GM18861 (cell line): ENCODE measurements at regions not wholly inside any gene's neighbourhood (a gene's known extent, or its start where the extent isn't known, plus 50 kb on each side); places are given as distances from the start of the nearest gene placed in this dataset.
A peak's percentile ranks its signal among the peaks of the same experiment; 100 is the strongest.
"Not testable (repeated sequence)": the region's sequence is repeated elsewhere in the genome, so short reads cannot be mapped to it uniquely, and the experiment has no call there.

ENCODE experiments used
- ATAC-seq: cut with Tn5 transposase; IDR thresholded peaks from one replicate; pipeline ENCODE4 v1.9.1; 2021; ENCODE audit not compliant: unreplicated experiment

DNA sequence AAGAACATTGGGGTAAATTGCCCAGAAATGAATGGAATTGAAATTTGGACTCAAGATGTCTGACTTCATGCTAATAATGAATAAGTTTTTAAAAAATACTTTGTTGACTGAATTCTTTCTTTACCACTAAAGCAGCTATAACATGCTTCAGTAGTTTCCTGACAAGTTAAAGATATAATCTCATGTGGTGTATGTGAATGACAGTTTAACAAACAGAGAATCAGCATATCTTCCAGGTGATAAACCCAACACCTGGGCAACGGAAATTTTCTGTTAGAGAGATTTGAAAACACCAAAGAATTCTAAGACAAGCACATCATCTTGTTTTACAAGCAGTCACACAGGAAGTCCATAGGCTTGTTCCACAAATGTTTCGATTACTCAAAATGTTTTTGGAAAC is 372.6 kb upstream of the VRK2 start:
- no peak for ATAC-seq

DNA sequence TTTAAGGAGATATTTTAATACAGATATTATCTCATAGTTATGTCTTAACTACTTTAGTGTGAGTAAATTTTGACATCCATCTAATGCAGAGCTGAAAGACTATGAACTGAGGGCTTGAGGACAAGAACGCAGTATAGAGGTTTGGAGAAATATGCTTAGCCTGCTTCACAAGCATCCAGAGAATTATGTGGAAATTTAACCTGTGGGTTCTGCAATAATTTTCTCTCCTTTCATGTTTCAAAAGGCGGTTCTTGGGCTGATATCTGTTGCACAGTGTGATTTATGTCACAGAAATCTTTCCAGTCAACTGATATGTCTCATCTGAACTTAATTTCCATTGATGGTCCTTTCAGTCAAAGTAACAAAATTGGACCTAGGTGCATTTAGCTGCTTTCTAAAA is 371.9 kb upstream of the VRK2 start:
- ATAC-seq: no peak

DNA sequence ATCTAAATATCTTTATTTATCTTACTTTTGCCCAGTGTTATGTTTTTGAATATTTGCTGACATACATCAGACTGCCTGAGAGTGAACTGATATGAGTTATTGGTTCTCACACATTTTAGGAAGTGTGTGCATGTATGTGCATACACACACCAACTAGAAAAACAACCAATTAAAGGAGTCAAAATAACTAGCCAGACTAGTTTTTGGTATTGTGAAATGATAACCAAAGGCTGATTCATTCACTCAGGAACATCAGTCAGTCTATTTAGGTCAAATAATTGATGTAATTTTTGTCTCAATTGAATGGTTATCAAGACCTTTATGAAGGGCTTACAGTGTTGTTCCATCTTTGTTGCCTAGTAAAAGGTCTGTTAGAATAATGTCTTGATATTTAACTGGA is 369.3 kb upstream of the VRK2 start:
- ATAC-seq: no peak

DNA sequence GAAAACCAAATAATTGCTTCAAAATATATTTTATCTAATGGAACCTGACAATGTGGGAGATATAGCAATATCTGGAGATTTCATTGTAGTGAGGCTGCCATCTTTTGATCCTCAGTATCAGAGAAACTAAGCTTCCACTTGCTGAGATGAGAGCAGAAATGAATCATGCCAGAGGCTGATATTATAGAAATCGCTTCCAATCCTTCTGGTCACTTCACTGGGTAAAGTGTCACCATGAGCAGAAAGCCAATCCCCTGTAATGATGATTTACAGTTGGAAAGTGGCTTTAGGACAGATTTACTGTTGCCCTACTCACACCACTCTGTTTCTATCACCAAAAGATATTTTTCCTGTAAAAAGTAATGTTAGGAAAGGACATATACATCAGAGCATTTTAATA is 365.0 kb upstream of the VRK2 start:
- no peak for ATAC-seq

DNA sequence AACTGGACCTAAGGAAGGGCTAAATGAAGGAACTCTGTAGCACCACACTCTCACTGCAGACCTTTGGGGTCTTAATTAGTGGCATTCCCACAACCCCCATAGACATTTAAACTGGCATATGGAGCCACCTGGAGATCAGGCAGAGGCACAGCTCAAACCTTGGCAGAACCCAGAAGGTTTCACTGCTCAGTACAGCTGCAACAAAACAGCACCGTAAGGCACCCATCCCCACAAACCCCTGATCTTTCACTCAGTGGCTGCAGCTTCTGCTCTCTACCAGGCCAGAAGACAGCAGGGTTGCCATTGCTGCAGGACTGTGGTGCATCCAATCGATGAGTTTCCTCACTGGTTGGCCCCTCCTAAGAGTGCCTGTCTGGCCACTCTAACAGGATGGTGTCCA is 361.6 kb upstream of the VRK2 start:
- ATAC-seq: no peak

DNA sequence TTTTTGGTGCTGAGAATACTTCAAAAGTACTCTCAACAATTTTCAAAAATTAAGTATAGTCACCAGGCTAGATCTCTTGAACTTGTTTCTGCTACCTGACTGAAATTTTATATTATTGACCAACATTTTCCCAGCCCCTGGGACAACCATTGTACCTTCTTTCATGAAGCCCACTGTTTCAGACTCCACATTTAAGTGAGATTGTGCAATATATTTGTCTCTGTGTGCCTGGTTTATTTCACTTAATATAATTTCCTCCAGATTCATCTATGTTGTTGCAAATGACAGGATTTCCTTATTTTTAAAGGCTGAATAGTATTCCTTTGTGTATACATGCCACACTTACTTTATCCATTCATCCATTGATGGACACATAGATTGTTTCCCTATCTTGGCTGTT is 354.2 kb upstream of the VRK2 start:
- ATAC-seq: no peak

DNA sequence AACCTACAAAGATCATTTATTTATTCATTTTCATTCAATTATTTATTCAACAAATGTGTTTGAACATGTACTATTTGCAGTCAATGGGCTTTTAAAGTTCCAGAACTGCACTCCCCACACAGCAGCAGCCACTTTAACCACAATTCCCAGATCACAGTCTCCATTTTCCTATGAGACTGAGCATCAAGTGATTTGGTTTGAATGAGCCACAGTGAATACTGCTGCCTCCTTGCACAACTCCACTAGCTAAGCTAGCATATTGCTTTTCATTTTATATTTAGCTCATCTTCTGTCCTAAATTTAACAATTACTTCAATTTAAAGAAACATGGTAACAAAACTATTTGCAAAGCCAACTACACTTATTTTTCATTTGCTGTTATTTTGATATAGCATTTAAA is 353.4 kb upstream of the VRK2 start:
- no peak for ATAC-seq

DNA sequence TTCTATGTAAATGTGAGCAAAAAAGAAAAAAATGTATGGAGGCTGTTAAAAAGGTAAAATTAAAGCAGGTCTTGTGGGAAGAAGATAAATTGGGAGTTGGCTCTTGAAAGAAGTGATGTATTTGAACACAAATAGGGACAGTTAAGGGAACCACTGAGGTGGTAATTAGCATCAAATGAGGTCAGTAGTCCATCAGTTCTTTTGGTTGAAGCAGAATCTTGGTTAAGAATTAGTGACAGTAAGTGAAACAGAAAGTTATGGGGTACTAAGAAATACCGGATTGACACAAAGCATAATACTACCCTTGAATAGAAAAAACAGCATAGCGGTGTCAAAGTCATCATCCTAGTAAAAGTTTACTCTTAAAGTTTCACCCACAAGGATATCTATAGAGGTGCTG is 352.6 kb upstream of the VRK2 start:
- peak; percentile 84 for ATAC-seq

DNA sequence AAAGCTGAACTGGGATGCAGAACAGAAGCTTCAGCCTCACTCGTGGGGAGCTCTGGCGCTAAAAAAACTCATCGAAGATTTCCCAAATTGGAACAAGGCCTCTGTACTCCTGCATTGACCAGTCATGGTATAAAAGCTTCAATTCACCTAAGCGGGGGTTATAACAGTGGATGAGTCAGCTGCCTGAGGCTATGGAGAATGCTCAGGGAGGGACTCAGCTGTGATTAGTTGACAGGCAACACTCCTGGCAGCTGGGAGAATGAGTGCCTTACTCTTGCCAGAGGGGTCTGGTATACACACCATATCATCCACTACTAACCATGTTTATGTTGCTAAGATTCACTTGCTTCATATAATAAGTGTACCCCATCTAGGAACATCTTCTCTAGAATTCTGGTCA is 350.6 kb upstream of the VRK2 start:
- ATAC-seq: no peak

DNA sequence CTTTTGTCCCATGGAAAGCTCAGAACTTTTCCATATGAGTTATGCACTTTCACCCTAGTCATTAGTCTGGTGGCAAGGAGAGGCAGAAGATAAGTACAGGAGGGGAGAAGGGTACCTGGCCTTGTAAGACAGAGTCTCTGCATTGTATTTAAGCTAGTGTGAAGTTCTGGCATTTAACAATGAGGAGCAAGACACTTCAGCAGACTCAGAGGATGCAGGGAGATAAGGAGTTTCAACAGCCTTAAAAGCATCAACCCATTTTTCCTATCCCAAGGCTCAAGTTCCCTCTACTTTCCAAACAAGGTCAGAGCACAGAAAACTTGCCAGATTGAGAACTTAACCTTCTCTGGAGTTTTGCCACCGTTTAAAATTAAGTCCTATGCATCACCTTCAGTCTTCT is 348.2 kb upstream of the VRK2 start:
- no peak for ATAC-seq

DNA sequence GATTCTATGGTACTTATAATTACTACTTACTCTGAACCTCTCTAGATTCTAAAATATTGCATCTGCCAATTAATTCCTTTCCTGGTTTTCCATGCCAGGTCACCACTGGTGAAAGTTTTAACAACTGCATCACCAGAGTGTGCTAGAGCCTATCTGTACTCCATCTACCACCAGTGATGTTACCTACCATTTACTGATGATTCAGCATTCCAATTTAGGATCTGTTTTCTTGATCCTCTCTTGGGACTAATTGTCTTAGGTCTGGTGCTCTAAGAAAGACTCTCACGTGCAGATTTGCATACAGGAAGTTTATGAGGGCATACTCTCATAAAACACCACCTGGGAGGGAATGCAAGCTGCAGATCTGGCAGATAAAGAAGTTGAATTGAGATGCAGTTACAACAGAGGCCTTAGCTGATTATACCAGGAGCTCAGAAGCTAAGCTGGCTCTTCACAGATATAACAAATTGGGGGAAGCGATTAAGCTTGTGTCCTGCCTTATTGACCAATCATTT is 347.6 kb upstream of the VRK2 start:
- ATAC-seq: no peak

DNA sequence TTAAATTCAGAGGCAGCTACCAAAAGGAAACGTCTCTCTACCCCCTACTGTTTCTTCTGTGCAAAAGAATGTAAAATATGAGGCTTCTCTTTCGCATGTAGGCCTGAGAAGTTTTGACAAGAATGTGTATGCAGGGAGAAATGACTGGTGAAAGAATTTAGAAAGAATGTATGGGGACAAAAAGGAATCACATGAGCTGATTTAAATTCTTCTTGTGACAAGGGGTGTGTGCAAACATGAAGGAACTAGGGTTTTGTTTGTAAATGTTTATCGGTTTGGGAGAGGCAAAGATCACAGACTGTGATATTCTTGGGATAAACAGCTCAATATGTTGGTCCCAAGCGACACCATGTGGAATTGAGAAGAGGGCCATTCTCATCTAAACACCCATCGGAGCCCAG is 345.2 kb upstream of the VRK2 start:
- ATAC-seq: no peak

DNA sequence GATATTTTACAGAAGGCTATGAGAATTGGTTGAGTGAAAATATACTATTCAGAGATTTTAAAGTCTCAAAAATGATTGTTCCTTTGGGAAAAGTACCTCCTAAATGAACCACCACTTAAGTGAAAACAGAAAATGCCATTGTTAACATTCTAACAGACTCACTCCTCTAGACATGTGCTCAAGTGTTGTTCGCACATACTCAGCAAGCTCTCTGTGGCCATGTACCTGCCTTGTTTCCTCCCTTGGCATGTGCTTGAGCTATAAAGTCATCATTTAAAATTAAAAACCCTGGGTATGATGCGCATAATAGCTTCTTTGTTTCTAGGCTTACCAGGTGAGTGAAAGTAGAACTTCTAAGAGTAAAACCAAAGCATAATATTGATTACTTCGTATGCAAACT is 343.2 kb upstream of the VRK2 start:
- no peak for ATAC-seq

DNA sequence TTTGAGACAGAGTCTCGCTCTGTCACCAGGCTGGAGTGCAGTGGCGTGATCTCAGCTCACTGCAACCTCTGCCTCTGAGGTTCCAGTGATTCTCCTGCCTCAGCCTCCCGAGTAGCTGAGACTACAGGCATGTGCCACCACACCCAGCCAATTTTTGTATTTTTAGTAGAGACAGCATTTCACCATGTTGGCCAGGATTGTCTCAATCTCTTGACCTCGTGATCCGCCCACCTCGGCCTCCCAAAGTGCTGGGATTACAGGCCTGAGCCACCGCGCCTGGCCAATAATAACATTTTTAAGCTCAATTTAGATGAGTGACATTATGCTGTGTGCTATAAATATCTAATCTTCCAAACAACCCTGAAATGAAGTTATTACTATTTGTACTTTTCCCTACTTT is 338.8 kb upstream of the VRK2 start:
- ATAC-seq: not testable (repeated sequence)

DNA sequence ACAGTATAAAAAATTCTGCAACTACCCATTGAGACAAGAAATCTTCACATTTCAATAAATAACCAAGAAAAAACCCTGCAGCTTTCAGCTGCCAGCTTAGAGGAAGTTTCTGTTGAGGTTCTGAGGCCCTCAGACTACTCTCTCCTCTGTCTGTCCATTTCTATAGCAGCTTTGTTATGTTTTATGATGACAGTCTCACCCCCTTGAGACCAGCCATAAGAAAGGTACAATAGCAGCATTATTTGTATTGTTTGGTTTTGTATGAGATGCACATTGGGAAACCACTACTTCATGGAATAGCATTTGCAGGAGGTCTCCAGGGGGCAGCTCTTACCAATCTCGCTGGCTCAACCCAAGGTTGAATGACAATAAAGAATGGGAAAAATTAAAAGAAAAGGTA is 334.6 kb upstream of the VRK2 start:
- no peak for ATAC-seq

DNA sequence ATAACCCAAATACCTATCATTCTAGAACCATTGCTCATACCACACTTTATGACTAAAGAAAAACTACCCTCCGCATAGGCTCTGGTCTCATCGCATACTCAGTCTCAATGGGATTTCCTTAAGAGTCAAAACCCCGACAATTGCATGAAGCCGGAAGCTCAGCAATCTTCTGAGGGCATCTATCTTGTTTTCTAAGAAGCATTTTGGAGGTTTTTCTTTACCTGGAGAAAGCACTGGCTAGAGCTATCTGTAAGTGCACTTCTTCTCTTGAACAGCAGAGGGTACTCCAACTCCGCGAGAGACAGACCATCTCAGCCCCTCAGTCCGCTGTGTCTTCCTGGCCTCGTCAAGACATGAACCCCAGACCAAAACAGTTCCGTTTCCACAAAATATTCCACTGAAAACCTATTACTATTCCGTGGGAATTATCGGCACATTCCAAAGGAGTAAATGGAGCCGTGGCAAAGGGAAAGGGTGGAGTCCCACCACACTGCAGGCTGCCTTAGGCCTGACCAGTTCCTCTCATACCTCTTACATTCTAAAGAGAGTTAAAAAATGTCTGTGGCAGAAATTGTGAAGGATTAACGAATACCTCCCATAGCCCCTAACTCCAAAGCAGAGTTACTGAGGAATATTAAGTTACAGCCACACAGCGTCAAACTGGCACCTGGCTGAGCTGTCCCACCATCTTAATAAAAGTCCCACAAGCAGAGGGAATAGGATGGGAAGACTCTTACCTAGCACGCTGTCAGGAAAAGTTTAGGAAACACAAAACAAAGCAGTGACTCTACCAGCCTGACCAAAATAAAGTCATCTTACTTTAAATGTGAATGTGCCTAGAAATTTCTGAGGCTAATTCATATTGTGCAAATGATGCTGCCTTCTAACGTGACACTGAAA is 325.6 kb upstream of the VRK2 start:
- ATAC-seq: peak; percentile 95

DNA sequence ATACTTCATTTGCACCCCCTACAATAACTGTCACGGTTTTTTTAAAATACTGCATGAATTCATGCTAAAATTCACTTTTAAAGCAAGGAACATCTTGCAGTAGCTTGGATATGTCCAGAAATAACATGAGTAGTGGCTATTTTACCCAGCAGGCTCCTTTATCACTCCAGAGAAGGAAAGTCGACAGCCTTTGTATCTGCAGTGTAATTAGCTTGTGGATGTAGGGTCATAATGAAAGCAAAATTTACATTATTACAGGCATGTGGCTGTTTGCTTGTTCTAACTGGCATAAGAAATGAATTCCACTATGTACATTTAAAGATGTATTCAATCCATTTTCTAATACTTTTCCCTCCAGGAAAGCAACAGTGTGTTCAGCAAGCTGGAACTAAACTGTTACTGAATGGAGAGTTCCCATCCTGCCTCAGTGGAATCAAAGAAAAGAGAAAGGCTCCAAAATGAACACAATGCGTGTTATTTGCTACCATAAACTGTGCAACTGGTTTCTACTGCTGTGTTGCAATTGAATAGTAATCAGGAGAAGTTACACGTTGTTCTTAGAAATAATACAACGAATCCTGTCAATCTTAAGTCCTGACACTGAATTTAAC is 321.2 kb upstream of the VRK2 start:
- ATAC-seq: no peak

DNA sequence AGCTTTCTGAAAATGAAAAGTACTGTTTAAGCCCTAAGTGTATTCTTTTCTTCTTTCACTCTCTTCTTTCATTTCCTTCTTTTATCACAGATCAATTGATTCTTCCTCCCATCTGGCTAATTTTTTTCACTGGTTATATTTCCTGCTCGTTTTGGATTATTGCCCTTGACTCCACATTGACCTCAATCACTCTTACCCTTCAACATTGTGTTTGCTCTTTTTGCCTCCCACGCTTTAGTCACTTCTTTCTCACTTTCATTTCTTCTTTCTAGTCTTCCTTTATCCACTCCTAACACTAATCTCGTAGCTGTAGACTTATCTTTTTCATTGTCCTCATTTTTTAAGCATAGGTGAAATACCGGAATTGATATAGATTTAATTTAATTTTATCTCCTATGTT is 320.3 kb upstream of the VRK2 start:
- ATAC-seq: peak; percentile 68

DNA sequence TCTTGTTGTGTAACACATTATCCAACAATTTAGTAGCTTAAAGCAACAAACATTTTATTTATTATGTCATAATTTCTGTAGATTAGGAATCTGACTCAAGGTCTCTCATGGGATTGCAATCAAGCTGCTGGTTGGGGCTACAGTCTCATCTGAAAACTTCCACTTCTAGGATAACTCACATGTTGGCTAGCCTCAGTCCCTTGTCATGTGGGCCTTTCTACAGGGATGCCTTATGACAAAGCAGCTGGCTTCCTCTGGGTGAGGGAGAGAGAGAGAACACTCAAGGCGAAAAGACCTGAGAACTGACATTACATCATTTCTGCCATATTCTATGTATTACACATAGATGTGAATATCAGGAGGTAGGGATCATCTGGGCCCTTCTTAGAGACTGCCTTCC is 317.9 kb upstream of the VRK2 start:
- ATAC-seq: no peak

DNA sequence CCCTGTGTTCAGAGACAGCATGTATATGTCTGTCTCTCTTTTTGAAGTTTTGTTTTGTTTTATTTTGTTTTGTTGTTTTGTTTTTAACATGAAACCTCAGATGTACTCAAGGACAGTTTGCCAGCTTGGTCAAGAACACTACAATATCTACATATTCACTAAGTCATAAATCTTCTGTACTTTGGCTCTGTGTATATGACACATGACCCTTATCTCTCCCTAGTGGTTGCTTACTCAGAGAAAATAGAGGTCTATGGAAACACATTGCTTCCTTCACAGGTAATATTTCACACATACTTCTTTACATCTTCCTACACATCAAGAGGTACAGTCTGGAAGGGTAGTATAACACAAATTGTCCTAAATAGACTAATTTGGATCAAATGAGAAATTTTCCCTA is 312.6 kb upstream of the VRK2 start:
- no peak for ATAC-seq

DNA sequence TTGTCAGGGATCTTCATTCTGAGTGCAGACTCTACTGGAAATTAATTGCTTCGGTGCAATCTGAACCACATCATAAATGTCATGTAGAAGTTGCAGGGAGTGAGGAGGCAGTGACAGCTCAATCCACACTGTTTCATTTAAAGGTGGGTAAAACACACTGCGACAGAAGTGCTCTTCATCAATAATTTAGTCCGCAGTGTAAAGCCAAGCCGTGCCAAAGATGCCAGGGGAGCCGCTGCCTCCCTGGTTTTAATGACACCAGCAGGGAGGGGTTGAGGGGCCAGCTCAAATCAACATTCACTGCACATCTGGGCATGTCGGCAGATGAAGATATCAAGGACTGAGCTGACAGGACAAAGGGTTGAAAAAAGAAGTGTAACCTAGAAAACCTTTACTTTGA is 305.7 kb upstream of the VRK2 start:
- ATAC-seq: no peak

DNA sequence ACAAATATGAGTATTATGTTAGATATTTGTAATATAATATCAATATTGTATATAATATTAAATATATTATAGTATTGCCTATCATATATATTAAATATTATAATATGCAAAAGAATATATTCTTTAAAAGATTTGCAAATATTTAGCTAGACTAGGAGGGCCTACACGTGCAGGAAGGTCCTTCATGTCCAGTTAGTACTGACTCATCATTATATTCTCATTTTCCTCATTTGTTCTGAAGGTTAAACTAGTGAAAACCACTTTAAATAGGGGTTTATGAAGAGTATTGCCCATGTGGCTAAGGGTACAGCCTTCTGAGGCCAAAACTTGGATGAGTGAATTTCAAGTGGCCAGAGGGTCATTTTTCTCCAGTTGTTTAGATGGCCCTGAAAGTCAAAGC is 293.0 kb upstream of the VRK2 start:
- ATAC-seq: no peak

DNA sequence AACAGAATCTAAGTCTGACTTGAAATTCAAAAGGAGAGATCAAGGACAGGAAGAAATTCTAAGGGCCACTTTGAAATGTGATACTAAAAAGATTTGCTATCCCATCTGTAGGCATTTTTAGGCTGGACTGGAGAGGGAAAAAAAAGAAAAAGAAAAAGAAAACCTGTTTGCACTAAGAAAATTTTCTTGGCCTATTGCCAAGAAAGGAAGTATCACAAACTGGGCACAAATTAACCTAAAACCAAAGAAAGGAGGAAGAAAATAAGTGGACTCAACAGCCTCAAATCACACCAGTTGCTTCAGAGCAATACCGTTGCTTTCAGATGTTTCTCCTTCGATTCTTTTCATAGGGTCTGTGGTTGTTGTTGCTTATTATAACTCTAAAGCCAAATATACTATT is 287.9 kb upstream of the VRK2 start:
- ATAC-seq: no peak
